H1 (cell line): ENCODE measurements at regions not wholly inside any gene's neighbourhood (a gene's known extent, or its start where the extent isn't known, plus 50 kb on each side); places are given as distances from the start of the nearest gene placed in this dataset.

Experiments
- CTCF ChIA-PET: fragments of 300-600 bp; sonication (Branson Sonifier 250); formaldehyde crosslinking; loops from one replicate; lab custom pipeline; 2021; ENCODE audit not compliant: partially characterized antibody; lab: Charles Lee
- POLR2A ChIA-PET: fragments of 300-600 bp; sonication (Branson Sonifier 250); formaldehyde crosslinking; loops from one replicate; lab custom pipeline; 2021; ENCODE audit warnings: inconsistent platforms; ENCODE audit not compliant: partially characterized antibody; lab: Charles Lee
- DNase-seq, 2 experiments: peaks; one replicate each; pipeline versions ENCODE4 v3.0.0 to v3.0.0-alpha.2; 2010 to 2022; ENCODE audit warnings: low spot score in 2 of 2, low read depth in 1 of 2, mixed read lengths in 1 of 2
- FAIRE-seq: peaks from 2 replicates; lab custom pipeline; 2011; peaks lifted over from hg19 to GRCh38; lab: Jason Lieb, UNC
- H2AFZ ChIP-seq: 2 replicates; pipeline ENCODE4 v1.8.1; 2012; ENCODE audit warnings: low read length, inconsistent platforms
- H2AK5ac ChIP-seq: 2 replicates; pipeline ENCODE4 v1.6.1; 2013; ENCODE audit warnings: low read depth, low read length
- H2BK120ac ChIP-seq: replicated peaks from 2 replicates; pipeline ENCODE3; 2013; ENCODE audit warnings: low read depth, low read length, inconsistent platforms
- H2BK12ac ChIP-seq: 2 replicates; pipeline ENCODE4 v1.6.1; 2013; ENCODE audit warnings: low read depth, low read length
- H2BK15ac ChIP-seq: 2 replicates; pipeline ENCODE4 v1.6.1; 2013; ENCODE audit warnings: low read length
- H2BK20ac ChIP-seq: 2 replicates; pipeline ENCODE4 v1.6.1; 2013; ENCODE audit warnings: low read length
- H2BK5ac ChIP-seq: 2 replicates; pipeline ENCODE4 v1.6.1; 2013; ENCODE audit warnings: low read depth, low read length
- H3K14ac ChIP-seq: 2 replicates; pipeline ENCODE4 v1.6.1; 2013; ENCODE audit warnings: inconsistent platforms; ENCODE audit not compliant: insufficient read length
- H3K18ac ChIP-seq: 2 replicates; pipeline ENCODE4 v1.6.1; 2013; ENCODE audit warnings: low read length; ENCODE audit errors: extremely low read depth
- H3K23ac ChIP-seq: 2 replicates; pipeline ENCODE4 v1.6.1; 2013; ENCODE audit warnings: inconsistent platforms; ENCODE audit not compliant: insufficient read length
- H3K23me2 ChIP-seq: 2 replicates; pipeline ENCODE4 v1.6.1; 2013; ENCODE audit warnings: low read depth, low read length
- H3K27ac ChIP-seq: 2 replicates; pipeline ENCODE4 v1.6.1; 2011; ENCODE audit warnings: low read depth, low read length, inconsistent platforms
- H3K27me3 ChIP-seq, 4 experiments: replicated peaks in 1 of 4; 1 replicate in 1 of 4; 2 replicates in 3 of 4; pipeline versions ENCODE4 v1.6.1 to v1.8.1; 2011 to 2013; ENCODE audit warnings: low read length in 3 of 4, mild to moderate bottlenecking in 3 of 4, inconsistent platforms in 2 of 4, mixed read lengths in 2 of 4, moderate library complexity in 1 of 4; ENCODE audit not compliant: control insufficient read depth in 3 of 4, insufficient read depth in 3 of 4; ENCODE audit errors: extremely low read depth in 1 of 4
- H3K36me3 ChIP-seq, 4 experiments: 2 replicates each; pipeline versions ENCODE4 v1.6.1 to v1.8.1; 2011 to 2013; ENCODE audit warnings: mild to moderate bottlenecking in 4 of 4, low read length in 3 of 4, moderate library complexity in 2 of 4, control low read depth in 1 of 4, inconsistent platforms in 1 of 4; ENCODE audit not compliant: insufficient read depth in 4 of 4, control insufficient read depth in 2 of 4
- H3K4ac ChIP-seq: replicated peaks from 2 replicates; pipeline ENCODE3; 2013; ENCODE audit warnings: low read length, low read depth, mixed read lengths, inconsistent platforms; ENCODE audit not compliant: insufficient read length
- H3K4me1 ChIP-seq, 4 experiments: replicated peaks in 1 of 4; 1 replicate in 1 of 4; 2 replicates in 3 of 4; pipeline versions ENCODE4 v1.6.1 to v1.8.1; 2011 to 2013; ENCODE audit warnings: low read length in 3 of 4, inconsistent platforms in 2 of 4, mixed read lengths in 1 of 4; ENCODE audit not compliant: insufficient read depth in 4 of 4, control insufficient read depth in 3 of 4
- H3K4me2 ChIP-seq, 2 experiments: 2 replicates each; pipeline versions ENCODE4 v1.6.1 to v1.8.1; 2011 to 2013; ENCODE audit warnings: low read depth in 2 of 2, low read length in 2 of 2, control low read depth in 1 of 2, inconsistent platforms in 1 of 2, mild to moderate bottlenecking in 1 of 2; ENCODE audit not compliant: insufficient read depth in 1 of 2
- H3K4me3 ChIP-seq, 4 experiments: fragments of 200-600, 300-600 bp in 1 of 4; sonication (generic), shearing (Covaris generic), sonication (Bioruptor Twin) in 1 of 4; 2 replicates each; pipeline versions ENCODE4 v1.5.1 to v1.8.1; 2011 to 2016; ENCODE audit warnings: low read length in 4 of 4, low read depth in 3 of 4, control low read depth in 2 of 4, inconsistent platforms in 2 of 4, mild to moderate bottlenecking in 2 of 4, mixed read lengths in 1 of 4, moderate library complexity in 1 of 4; ENCODE audit not compliant: insufficient read depth in 2 of 4; ENCODE audit errors: extremely low read depth in 1 of 4
- H3K56ac ChIP-seq: replicated peaks from 2 replicates; pipeline ENCODE3; 2013; ENCODE audit warnings: low read depth, mild to moderate bottlenecking, mixed read lengths, low read length, inconsistent platforms; ENCODE audit not compliant: insufficient read length
- H3K79me1 ChIP-seq: 2 replicates; pipeline ENCODE4 v1.6.1; 2013; ENCODE audit warnings: low read depth, low read length, control low read depth
- H3K79me2 ChIP-seq, 2 experiments: 2 replicates each; pipeline versions ENCODE4 v1.6.1 to v1.8.1; 2012 to 2013; ENCODE audit warnings: low read length in 2 of 2, mild to moderate bottlenecking in 2 of 2, inconsistent platforms in 1 of 2; ENCODE audit not compliant: insufficient read depth in 2 of 2, control insufficient read depth in 1 of 2
- H3K9ac ChIP-seq, 4 experiments: replicated peaks in 1 of 4; 1 replicate in 1 of 4; 2 replicates in 3 of 4; pipeline versions ENCODE4 v1.6.1 to v1.8.1; 2011 to 2013; ENCODE audit warnings: low read depth in 3 of 4, low read length in 3 of 4, control low read depth in 2 of 4, mild to moderate bottlenecking in 2 of 4, moderate library complexity in 2 of 4, inconsistent platforms in 1 of 4; ENCODE audit errors: extremely low read depth in 1 of 4
- H3K9me3 ChIP-seq, 2 experiments: 2 replicates each; pipeline versions ENCODE4 v1.6.1 to v1.8.1; 2012 to 2013; ENCODE audit warnings: mild to moderate bottlenecking in 2 of 2, moderate library complexity in 2 of 2, control low read depth in 1 of 2, inconsistent platforms in 1 of 2, low read depth in 1 of 2, low read length in 1 of 2, mixed read lengths in 1 of 2; ENCODE audit not compliant: insufficient read depth in 2 of 2
- H4K20me1 ChIP-seq, 2 experiments: replicated peaks in 1 of 2; 2 replicates each; pipeline versions ENCODE3 to v1.8.1; 2011 to 2013; ENCODE audit warnings: inconsistent platforms in 2 of 2, low read length in 2 of 2, mild to moderate bottlenecking in 1 of 2; ENCODE audit not compliant: insufficient read depth in 2 of 2, control insufficient read depth in 1 of 2
- H4K5ac ChIP-seq: 2 replicates; pipeline ENCODE4 v1.6.1; 2013; ENCODE audit warnings: low read length, low read depth, mixed read lengths, inconsistent platforms; ENCODE audit not compliant: insufficient read length
- H4K8ac ChIP-seq: 2 replicates; pipeline ENCODE4 v1.8.0; 2013; ENCODE audit warnings: mild to moderate bottlenecking, moderate library complexity, low read length, inconsistent platforms; ENCODE audit not compliant: insufficient read depth; ENCODE audit errors: extremely low read depth
- H4K91ac ChIP-seq: replicated peaks from 2 replicates; pipeline ENCODE3; 2013; ENCODE audit warnings: low read length, mixed read lengths, inconsistent platforms; ENCODE audit not compliant: insufficient read length
- CBX8 ChIP-seq: fragments of 300-800, 300-1000 bp; sonication (generic); IDR thresholded peaks from 2 replicates; pipeline ENCODE4 v1.7.1; 2016; ENCODE audit warnings: low read depth, low read length, borderline replicate concordance
- RAD21 ChIP-seq, 2 experiments: IDR thresholded peaks in 1 of 2; conservative IDR thresholded peaks in 1 of 2; 2 replicates each; pipeline ENCODE4 v1.6.1; 2011; ENCODE audit warnings: low read depth in 2 of 2, low read length in 2 of 2, improper control_type of control experiment in 1 of 2, inconsistent platforms in 1 of 2, mild to moderate bottlenecking in 1 of 2, moderate library complexity in 1 of 2
- SP4 ChIP-seq: IDR thresholded peaks from 2 replicates; pipeline ENCODE4 v1.6.1; 2012; ENCODE audit warnings: low read length, inconsistent platforms
- TAF7 ChIP-seq: optimal IDR thresholded peaks from 2 replicates; pipeline ENCODE3; 2011; ENCODE audit warnings: low read depth, mild to moderate bottlenecking, inconsistent platforms, low read length, moderate library complexity, borderline replicate concordance
- TEAD4 ChIP-seq: IDR thresholded peaks from 2 replicates; pipeline ENCODE4 v1.6.1; 2012; ENCODE audit warnings: low read depth, low read length, inconsistent platforms, mixed read lengths
- USF2 ChIP-seq: IDR thresholded peaks from 2 replicates; pipeline ENCODE4 v1.6.1; 2011; ENCODE audit warnings: low read length, improper control_type of control experiment
- WGBS, 2 experiments: shearing (Covaris generic) in 1 of 2; methylation state at CpG; one replicate each; pipeline versions ENCODE4 v1.1.6 to v1.1.7; 2013 to 2015; ENCODE audit warnings: low lambda C conversion rate in 2 of 2, mixed read lengths in 2 of 2, inconsistent platforms in 1 of 2, low coverage in 1 of 2, missing lambda C conversion rate in 1 of 2; ENCODE audit not compliant: insufficient replicate concordance in 2 of 2, insufficient coverage in 1 of 2, insufficient read length in 1 of 2; ENCODE audit errors: extremely low coverage in 1 of 2, missing lambda C conversion rate in 1 of 2; 5-methylcytosine and 5-hydroxymethylcytosine counted together

GRCh38 chr4:36492041-36492440 is 210.6 kb downstream of the DTHD1 start:
- Histone ChIP-seq H3K23ac (no peak overlapping the region), H2BK5ac (no peak overlapping the region), H3K9me3 (no peaks in the 10 kb centered on the region), H3K56ac (no peak overlapping the region), H2AFZ (no peak overlapping the region), H3K4me3 (no peak overlapping the region), H3K79me1 (no peaks in the 10 kb centered on the region), H4K8ac (no peak overlapping the region), H3K79me2 (no peaks in the 10 kb centered on the region), H3K4me1 (no peaks in the 10 kb centered on the region), H2BK15ac (no peak overlapping the region), H2BK20ac (no peak overlapping the region), H3K23me2 (no peaks in the 10 kb centered on the region), H2BK120ac (no peak overlapping the region), H4K20me1 (no peaks in the 10 kb centered on the region), H2AK5ac (no peak overlapping the region), H4K5ac (no peak overlapping the region), H3K27ac (no peak overlapping the region), H3K9ac (no peak overlapping the region), H3K27me3 (no peaks in the 10 kb centered on the region), H3K4me2 (no peak overlapping the region), H3K4ac (no peak overlapping the region), H2BK12ac (no peak overlapping the region), H3K18ac (no peak overlapping the region), H3K36me3 (no peaks in the 10 kb centered on the region), H3K14ac (no peak overlapping the region), H4K91ac (no peak overlapping the region)
- CTCF ChIA-PET, result no interaction called here
- FAIRE-seq (no peak), DNase-seq (no peak)
- no peak for TF ChIP-seq TEAD4
- TF ChIP-seq TAF7, result no peak
- TF ChIP-seq CBX8, result no peak
- TF ChIP-seq USF2, result no peak
- TF ChIP-seq RAD21 (IDR thresholded peaks at IDR 0.05 in 1 of 2, conservative IDR thresholded peaks at IDR 0.05 in 1 of 2; ENCODE audit: low read depth in 2 of 2, low read length in 2 of 2), result no peak; a peak in 1 of 4 replicates
- TF ChIP-seq SP4, result no peak
- 88% methylated on average over 1 of the region's 1 CpG; no CpG with 5 or more reads in 1 of the 2 experiments for WGBS, 2 experiments
- POLR2A ChIA-PET, result no interaction called here
